GM18502 (cell line): ENCODE measurements at regions not wholly inside any gene's neighbourhood (a gene's known extent, or its start where the extent isn't known, plus 50 kb on each side); places are given as distances from the start of the nearest gene placed in this dataset.

Source experiments
- ATAC-seq: cut with Tn5 transposase; IDR thresholded peaks from one replicate; pipeline ENCODE4 v1.9.1; 2021; ENCODE audit warnings: mild to moderate bottlenecking; ENCODE audit not compliant: unreplicated experiment, poor library complexity

- no peak for ATAC-seq
Observed at GRCh38 chr2:114063346-114063745, 173.5 kb downstream of the ACTR3 start.

GRCh38 chr2:114065731-114066130 is 175.8 kb downstream of the ACTR3 start:
- no peak for ATAC-seq

- ATAC-seq = no peak
Observed at GRCh38 chr2:114066186-114066747, 176.4 kb downstream of the ACTR3 start.

DNA sequence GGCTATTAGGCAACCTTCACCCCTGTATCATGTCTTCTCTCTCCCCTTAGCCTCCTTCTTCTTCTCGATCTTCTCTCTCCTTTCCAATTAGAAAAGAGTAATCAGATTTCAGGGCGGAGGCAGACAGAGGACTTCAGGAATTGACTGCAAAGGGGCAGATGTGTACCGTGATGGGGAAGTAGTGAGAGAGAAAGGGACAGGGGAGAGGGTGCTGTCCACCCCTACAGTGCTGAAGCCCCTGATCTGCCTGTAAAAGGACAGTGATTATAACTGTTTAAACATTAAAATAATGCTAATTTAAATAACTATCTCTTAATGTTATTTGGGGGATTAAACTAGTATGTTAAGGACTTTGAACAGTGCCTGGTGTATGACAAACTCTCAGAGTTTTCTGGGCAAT is 178.5 kb downstream of the ACTR3 start:
- no peak for ATAC-seq

GRCh38 chr2:114076961-114077360 is 187.1 kb downstream of the ACTR3 start:
- ATAC-seq = no peak

DNA sequence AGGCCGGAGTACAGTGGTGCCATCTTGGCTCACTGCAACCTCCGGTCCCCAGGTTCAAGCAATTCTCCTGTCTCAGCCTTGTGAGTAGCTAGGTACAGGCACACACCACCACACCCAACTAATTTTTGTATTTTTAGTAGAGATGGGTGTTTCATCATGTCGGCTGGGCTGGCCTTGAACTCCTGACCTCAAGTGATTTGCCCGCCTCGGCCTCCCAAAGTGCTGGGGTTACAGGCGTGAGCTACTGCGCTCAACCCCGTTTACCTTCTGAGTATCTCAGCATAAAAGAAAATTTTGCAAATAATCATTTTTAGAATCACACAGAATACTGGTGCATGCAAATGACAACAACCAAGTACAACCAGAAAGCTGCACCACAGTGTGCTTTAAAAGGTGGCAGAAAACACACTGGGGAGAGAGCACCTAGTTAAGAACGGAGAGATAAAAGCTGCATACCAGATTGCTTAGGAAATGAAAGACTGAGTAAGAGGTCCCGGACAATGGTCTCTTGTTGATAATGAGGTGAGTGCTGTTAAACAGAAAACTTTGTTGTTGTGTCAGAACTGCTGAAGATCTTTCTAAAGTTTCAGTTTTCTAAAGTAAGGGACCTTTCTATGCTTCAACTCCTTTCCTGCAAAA is 189.6 kb downstream of the ACTR3 start:
- ATAC-seq = no peak

DNA sequence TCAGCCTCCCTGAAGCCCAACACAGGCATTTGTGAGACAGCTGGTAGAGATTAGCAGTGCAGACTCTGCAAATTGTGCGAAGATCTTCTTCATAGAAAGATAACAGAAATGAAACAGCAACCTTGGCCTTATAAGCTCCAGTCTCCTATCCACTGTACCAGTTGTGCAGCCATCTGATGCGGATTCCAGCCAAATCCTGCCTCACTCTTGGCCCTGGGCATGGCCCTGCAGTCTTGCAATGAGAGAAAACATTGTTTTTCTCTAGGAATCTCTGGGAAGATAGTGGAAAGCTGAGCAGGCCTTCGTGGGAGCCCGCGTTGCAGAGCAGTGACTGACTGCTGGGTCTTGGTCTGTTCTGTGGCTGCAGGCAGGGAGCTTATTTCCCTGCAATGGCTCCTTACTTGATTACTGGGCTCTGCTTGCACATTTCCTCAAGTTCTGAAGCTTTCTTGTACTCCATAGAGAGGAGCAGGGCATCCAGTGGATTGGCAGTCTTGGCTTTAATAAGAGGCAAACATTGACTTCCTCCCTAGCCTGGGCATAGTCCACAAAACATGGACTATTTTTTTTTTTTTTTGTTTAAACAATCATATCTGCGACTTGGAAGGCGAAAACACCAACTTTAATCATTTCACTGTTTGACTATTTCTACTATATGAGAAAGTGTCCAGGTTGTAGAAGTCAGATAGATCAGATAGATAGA is 193.0 kb downstream of the ACTR3 start:
- ATAC-seq = no peak

GRCh38 chr2:114083717-114084387 is 194.0 kb downstream of the ACTR3 start:
- peak; percentile 84 for ATAC-seq

- no peak for ATAC-seq
Observed at GRCh38 chr2:114085238-114085637, 195.3 kb downstream of the ACTR3 start.

DNA sequence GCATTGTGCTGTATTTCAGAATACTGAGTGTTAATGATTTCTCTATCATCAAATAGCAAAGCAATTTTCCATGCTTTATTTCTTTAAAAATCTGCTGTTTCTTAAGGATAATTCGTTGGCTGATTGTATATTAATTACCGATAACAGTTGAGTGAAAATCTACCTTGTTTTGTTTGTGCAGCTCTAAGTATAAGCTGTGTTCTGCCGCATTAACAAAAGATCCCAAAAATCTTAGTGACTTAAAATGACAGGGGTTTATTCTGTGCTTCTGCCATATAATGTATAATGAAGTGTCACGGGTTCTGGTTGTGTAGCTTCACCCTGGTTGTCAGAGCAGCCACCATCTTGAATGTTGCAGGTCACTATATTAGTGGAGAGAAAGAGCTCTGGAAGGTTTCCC is 196.1 kb downstream of the ACTR3 start:
- ATAC-seq = no peak

DNA sequence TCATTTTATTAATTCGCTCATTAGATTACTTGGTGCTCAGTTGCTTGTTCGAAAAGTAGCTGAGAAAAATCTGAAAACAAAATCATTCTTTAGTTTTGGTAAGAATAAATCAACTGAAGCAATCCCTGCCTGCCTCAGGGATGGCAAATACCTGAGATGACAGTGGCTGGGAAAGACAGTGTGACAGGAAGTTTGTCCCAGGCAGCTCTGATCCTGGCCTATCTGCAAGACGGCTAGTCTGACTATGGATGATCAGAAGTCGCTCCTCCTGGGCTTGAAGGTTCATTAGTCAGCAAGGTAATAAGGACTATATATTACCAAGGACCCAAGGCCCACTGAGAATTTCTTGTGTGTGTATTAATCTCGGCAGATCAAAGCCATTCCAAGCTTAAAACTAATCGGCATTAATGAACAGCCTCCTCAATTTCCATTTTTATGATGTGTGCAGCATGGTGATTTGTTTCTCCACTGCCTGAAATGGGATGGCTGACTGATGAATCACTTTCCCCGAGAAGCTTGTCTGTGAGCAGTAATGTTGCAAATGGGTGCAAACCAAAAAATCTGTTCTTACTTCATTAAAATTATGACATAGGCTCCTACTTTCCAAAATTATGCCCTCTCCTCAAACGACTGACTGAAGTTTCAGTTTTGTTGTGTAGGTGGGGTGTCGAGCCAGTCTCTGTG is 199.9 kb downstream of the ACTR3 start:
- ATAC-seq = no peak

DNA sequence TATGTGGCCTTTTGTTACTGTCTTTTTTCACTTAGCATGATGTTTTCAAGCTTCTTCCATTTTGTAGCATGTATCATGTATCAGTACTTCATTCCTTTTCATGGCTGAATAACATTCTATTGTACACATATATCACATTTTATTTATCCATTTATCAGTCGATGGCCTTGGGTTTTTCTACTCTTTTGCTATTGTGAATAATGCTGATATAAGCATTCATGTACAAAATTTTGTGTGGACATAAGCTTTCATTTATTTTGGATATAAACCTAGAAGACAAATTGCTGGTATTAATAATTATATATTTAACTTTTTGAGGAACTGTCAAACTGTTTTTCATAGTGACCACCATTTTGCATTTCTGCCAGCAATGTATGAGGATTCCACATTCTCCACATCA is 201.1 kb downstream of the ACTR3 start:
- ATAC-seq = no peak

GRCh38 chr2:114108249-114108648 is 218.4 kb downstream of the ACTR3 start:
- ATAC-seq = no peak

- ATAC-seq = no peak
Observed at GRCh38 chr2:114108824-114109416, 219.0 kb downstream of the ACTR3 start.

DNA sequence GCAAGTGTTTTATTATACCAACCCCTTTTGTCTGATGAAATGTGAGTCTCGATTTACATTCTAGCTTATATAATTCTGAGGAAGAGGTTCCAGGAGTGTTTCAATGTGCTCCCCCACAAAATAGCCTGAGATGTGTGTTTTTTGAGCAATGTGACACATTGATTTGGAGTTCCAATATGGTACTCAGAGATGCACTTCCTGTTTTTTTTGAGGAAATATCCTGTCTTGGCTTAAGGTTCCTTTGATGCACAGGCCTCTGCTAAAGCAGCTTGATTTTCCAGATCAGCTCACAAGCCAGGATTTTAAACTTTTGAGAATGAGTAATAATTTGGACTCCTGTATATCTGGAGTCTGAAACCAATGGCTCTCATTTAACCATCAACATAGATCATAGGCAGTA is 221.4 kb downstream of the ACTR3 start:
- ATAC-seq = no peak

- ATAC-seq = no peak
Observed at GRCh38 chr2:114113518-114113917, 223.6 kb downstream of the ACTR3 start.

- no peak for ATAC-seq
Observed at GRCh38 chr2:114118088-114118487, 228.2 kb downstream of the ACTR3 start.

GRCh38 chr2:114119862-114120261 is 230.0 kb downstream of the ACTR3 start:
- ATAC-seq = no peak

- ATAC-seq = no peak
Observed at GRCh38 chr2:114122930-114123329, 233.0 kb downstream of the ACTR3 start.

DNA sequence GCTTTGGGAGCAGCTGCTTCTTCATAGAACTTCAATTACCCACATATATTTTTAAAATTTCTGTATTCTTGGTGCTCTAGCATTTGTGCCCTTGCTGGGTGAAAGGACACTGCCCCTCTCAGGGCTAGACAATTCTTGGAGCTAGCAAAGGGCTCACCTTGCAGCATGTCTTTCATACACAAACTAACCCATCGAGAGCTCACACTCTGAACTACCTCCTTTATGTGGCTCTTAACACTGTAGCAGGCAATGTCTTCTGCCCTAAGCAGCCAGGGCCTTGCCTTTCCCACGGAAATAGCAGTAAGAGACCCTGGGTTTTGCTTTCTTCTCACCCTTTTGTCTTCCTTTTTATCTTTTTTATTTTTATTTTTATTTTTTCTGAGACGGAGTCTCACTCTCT is 234.0 kb downstream of the ACTR3 start:
- no peak for ATAC-seq
